NT2/D1 (cell line): ENCODE measurements at regions not wholly inside any gene's neighbourhood (a gene's known extent, or its start where the extent isn't known, plus 50 kb on each side); places are given as distances from the start of the nearest gene placed in this dataset.

ENCODE experiments used
- SUZ12 ChIP-seq: IDR thresholded peaks from 2 replicates; pipeline ENCODE4 v1.6.1; 2011; ENCODE audit not compliant: insufficient read length, insufficient read depth; ENCODE audit errors: extremely low read depth
- ZNF274 ChIP-seq: IDR thresholded peaks from 2 replicates; pipeline ENCODE4 v1.6.1; 2011; ENCODE audit warnings: mild to moderate bottlenecking, low read depth, low read length

DNA sequence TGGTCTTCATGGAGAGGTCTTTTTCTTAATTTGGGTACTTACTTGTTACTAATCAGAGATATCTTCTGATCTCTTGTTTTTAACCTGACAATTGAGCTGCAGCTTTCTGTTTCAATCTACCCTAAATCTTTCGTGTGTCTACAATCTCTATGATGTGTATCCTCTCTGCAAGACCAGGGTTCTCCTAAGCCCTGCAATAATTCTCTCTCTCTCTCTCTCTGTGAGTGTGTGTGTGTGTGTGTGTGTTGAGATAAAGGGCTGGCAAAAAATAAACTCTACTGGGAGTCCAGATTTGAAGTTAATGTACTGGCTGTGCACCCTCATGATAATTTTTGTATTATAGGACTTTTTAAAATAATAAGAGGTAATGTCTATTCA lies 57.8 kb upstream of the FBXL7 start:
- no peak for TF ChIP-seq SUZ12
- no peak for TF ChIP-seq ZNF274
